ENCODE measurements at regions not wholly inside any gene's neighbourhood (a gene's known extent, or its start where the extent isn't known, plus 50 kb on each side); places are given as distances from the start of the nearest gene placed in this dataset.

- intact Hi-C loops (cut with DNase I): no loop called here
- Histone ChIP-seq H3K27me3 (no peaks in the 10 kb centered on the region), H3K27ac (no peak overlapping the region), H3K9ac (ENCODE audit: low read depth in 2 of 2, low read length in 2 of 2) (no peak overlapping the region), H3K4me1 (no peaks in the 10 kb centered on the region), H3K9me3 (no peaks in the 10 kb centered on the region), H3K4me3 (no peak overlapping the region), H3K36me3 (no peaks in the 10 kb centered on the region)
- TF ChIP-seq, protein P1, sequence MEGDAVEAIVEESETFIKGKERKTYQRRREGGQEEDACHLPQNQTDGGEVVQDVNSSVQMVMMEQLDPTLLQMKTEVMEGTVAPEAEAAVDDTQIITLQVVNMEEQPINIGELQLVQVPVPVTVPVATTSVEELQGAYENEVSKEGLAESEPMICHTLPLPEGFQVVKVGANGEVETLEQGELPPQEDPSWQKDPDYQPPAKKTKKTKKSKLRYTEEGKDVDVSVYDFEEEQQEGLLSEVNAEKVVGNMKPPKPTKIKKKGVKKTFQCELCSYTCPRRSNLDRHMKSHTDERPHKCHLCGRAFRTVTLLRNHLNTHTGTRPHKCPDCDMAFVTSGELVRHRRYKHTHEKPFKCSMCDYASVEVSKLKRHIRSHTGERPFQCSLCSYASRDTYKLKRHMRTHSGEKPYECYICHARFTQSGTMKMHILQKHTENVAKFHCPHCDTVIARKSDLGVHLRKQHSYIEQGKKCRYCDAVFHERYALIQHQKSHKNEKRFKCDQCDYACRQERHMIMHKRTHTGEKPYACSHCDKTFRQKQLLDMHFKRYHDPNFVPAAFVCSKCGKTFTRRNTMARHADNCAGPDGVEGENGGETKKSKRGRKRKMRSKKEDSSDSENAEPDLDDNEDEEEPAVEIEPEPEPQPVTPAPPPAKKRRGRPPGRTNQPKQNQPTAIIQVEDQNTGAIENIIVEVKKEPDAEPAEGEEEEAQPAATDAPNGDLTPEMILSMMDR (IDR thresholded peaks at IDR 0.05): no peak
- DNase-seq: no peak
These were observed 482.5 kb upstream of the FAT3 start for GRCh38 chr11:91742155-91742554.

GRCh38 chr11:91731051-91731450 lies 493.6 kb upstream of the FAT3 start:
- Histone ChIP-seq H3K4me1 (no peaks in the 10 kb centered on the region), H3K27me3 (no peaks in the 10 kb centered on the region), H3K4me3 (no peak overlapping the region), H3K9ac (ENCODE audit: low read depth in 2 of 2, low read length in 2 of 2) (no peak overlapping the region), H3K9me3 (no peaks in the 10 kb centered on the region), H3K36me3 (no peaks in the 10 kb centered on the region), H3K27ac (no peak overlapping the region)
- no peak for DNase-seq
- intact Hi-C loops (cut with DNase I): no loop called here
- TF ChIP-seq, protein P1 (IDR thresholded peaks at IDR 0.05): no peak

- H3K36me3 ChIP-seq: no peaks in the 10 kb centered on the region
- no peak overlapping the region for H3K9ac ChIP-seq (ENCODE audit: low read depth in 2 of 2, low read length in 2 of 2)
- no peak overlapping the region for H3K4me3 ChIP-seq
- DNase-seq: no peak
- H3K4me1 ChIP-seq: no peaks in the 10 kb centered on the region
- no peak overlapping the region for H3K27ac ChIP-seq
- TF ChIP-seq, protein P1 (IDR thresholded peaks at IDR 0.05): no peak
- H3K27me3 ChIP-seq: no peaks in the 10 kb centered on the region
- intact Hi-C loops (cut with DNase I): no loop called here
- no peaks in the 10 kb centered on the region for H3K9me3 ChIP-seq
These were observed 494.0 kb upstream of the FAT3 start for GRCh38 chr11:91730620-91731019.

DNA sequence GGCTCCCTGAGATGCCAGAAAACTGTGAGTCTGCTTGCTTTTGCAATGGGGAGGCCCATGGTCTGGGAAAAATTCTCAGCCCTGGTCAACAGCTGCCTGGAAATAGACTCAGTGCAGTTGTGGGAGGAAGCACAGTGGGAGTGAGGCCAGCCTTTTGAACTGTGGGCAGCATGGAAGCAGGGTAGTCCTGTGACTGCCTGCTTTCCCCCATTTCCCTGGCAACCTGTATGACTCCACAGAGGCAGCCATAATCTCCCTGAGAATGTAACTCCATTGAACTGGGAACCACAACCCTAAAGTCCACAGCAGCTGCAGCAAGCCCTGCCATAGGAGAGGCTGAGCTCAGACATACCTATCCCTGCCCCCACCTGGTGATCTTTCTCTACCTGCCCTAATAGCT lies 494.6 kb upstream of the FAT3 start:
- Histone ChIP-seq H3K27ac (no peak overlapping the region), H3K9ac (ENCODE audit: low read depth in 2 of 2, low read length in 2 of 2) (no peak overlapping the region), H3K4me3 (no peak overlapping the region), H3K4me1 (no peaks in the 10 kb centered on the region), H3K27me3 (no peaks in the 10 kb centered on the region), H3K9me3 (no peaks in the 10 kb centered on the region), H3K36me3 (no peaks in the 10 kb centered on the region)
- intact Hi-C loops (cut with DNase I): no loop called here
- DNase-seq: no peak
- TF ChIP-seq, protein P1 (IDR thresholded peaks at IDR 0.05): no peak

DNA sequence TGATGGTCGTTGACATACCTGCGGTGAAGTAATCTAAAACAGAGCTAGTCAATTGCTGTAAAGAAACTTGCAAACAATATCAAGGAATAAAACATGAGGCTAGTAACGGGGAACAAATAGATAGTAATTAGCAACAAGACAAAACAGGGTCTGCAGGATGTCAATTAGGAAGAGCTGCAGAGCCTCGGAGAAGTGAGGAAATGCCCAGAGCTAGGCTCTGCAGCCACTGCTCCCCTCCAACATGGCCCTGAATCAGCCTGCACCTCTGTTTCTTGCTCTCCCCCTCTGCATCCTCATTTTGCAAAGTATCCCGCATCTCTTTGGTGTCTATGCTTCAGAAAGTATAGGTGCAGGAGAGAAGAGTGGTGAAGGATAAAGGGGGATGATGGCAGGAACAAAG lies 507.4 kb upstream of the FAT3 start:
- Histone ChIP-seq H3K9me3 (no peaks in the 10 kb centered on the region), H3K36me3 (no peaks in the 10 kb centered on the region), H3K27ac (no peak overlapping the region), H3K9ac (ENCODE audit: low read depth in 2 of 2, low read length in 2 of 2) (no peak overlapping the region), H3K4me3 (no peak overlapping the region), H3K27me3 (no peaks in the 10 kb centered on the region), H3K4me1 (no peaks in the 10 kb centered on the region)
- DNase-seq: no peak
- TF ChIP-seq, protein P1 (IDR thresholded peaks at IDR 0.05): no peak
- intact Hi-C loops (cut with DNase I): no loop called here
